ENCODE measurements at regions not wholly inside any gene's neighbourhood (a gene's known extent, or its start where the extent isn't known, plus 50 kb on each side); places are given as distances from the start of the nearest gene placed in this dataset.

- H3K4me3 ChIP-seq (ENCODE audit: low read depth, low read length): no peak overlapping the region
- no peak for DNase-seq (ENCODE audit: low read depth, low spot score)
- in situ Hi-C loops (cut with HindIII; ENCODE audit: low sequenced_read_pairs): no loop called here
- no peak for TF ChIP-seq CTCF (IDR thresholded peaks at IDR 0.05; ENCODE audit: low read depth, low read length)
These were observed 1740.8 kb downstream of the PCDH7 start for GRCh38 chr4:32460972-32461371.

- DNase-seq (ENCODE audit: low read depth, low spot score): peak; percentile 5
- in situ Hi-C loops (cut with HindIII; ENCODE audit: low sequenced_read_pairs): no loop called here
- peak; percentile 42 for TF ChIP-seq CTCF (IDR thresholded peaks at IDR 0.05; ENCODE audit: low read depth, low read length)
- H3K4me3 ChIP-seq (ENCODE audit: low read depth, low read length): no peak overlapping the region
These were observed 1742.8 kb downstream of the PCDH7 start for GRCh38 chr4:32462944-32463343.

- in situ Hi-C loops (cut with HindIII; ENCODE audit: low sequenced_read_pairs): no loop called here
- no peak overlapping the region for H3K4me3 ChIP-seq (ENCODE audit: low read depth, low read length)
- no peak for TF ChIP-seq CTCF (IDR thresholded peaks at IDR 0.05; ENCODE audit: low read depth, low read length)
- DNase-seq (ENCODE audit: low read depth, low spot score): no peak
These were observed 1750.0 kb downstream of the PCDH7 start for GRCh38 chr4:32470087-32470585.

GRCh38 chr4:32472918-32473317, 1752.7 kb downstream of the PCDH7 start:
- DNase-seq (ENCODE audit: low read depth, low spot score): no peak
- TF ChIP-seq CTCF (IDR thresholded peaks at IDR 0.05; ENCODE audit: low read depth, low read length): no peak
- in situ Hi-C loops (cut with HindIII; ENCODE audit: low sequenced_read_pairs): no loop called here
- no peak overlapping the region for H3K4me3 ChIP-seq (ENCODE audit: low read depth, low read length)

- H3K4me3 ChIP-seq (ENCODE audit: low read depth, low read length): no peak overlapping the region
- DNase-seq (ENCODE audit: low read depth, low spot score): no peak
- no peak for TF ChIP-seq CTCF (IDR thresholded peaks at IDR 0.05; ENCODE audit: low read depth, low read length)
- in situ Hi-C loops (cut with HindIII; ENCODE audit: low sequenced_read_pairs): no loop called here
These were observed 1755.5 kb downstream of the PCDH7 start for GRCh38 chr4:32475710-32476109.

GRCh38 chr4:32477518-32477917, 1757.3 kb downstream of the PCDH7 start:
- no peak for DNase-seq (ENCODE audit: low read depth, low spot score)
- no peak overlapping the region for H3K4me3 ChIP-seq (ENCODE audit: low read depth, low read length)
- in situ Hi-C loops (cut with HindIII; ENCODE audit: low sequenced_read_pairs): no loop called here
- no peak for TF ChIP-seq CTCF (IDR thresholded peaks at IDR 0.05; ENCODE audit: low read depth, low read length)

- no peak for TF ChIP-seq CTCF (IDR thresholded peaks at IDR 0.05; ENCODE audit: low read depth, low read length)
- DNase-seq (ENCODE audit: low read depth, low spot score): peak; percentile 3
- in situ Hi-C loops (cut with HindIII; ENCODE audit: low sequenced_read_pairs): no loop called here
- no peak overlapping the region for H3K4me3 ChIP-seq (ENCODE audit: low read depth, low read length)
These were observed 1765.8 kb downstream of the PCDH7 start for GRCh38 chr4:32485956-32486355.

Measured in astrocyte of the spinal cord (primary cell).